CD14-positive monocyte (primary cell): ENCODE measurements at regions not wholly inside any gene's neighbourhood (a gene's known extent, or its start where the extent isn't known, plus 50 kb on each side); places are given as distances from the start of the nearest gene placed in this dataset.

Source experiments
- DNase-seq, 3 donors: peaks; one replicate each; pipeline ENCODE4 v3.0.0-alpha.2; 2011 to 2022
- H2AFZ ChIP-seq: 2 replicates; pipeline ENCODE4 v1.6.0; 2012; ENCODE audit warnings: mild to moderate bottlenecking, low read depth, low read length, inconsistent platforms; ENCODE audit not compliant: insufficient read depth, poor library complexity, severe bottlenecking
- H3K27ac ChIP-seq, 2 donors: 1 replicate in 1 of 2; 2 replicates in 1 of 2; pipeline ENCODE4 v1.5.1; 2012 to 2013; ENCODE audit warnings: low read length in 2 of 2, control low read depth in 1 of 2, inconsistent platforms in 1 of 2, low read depth in 1 of 2, mild to moderate bottlenecking in 1 of 2
- H3K27me3 ChIP-seq, 2 donors: one replicate each; pipeline versions ENCODE4 v1.6.0 to v1.6.1; 2011 to 2013; ENCODE audit warnings: low read length in 2 of 2; ENCODE audit not compliant: control insufficient read depth in 2 of 2, insufficient read depth in 2 of 2
- H3K36me3 ChIP-seq, 2 donors: replicated peaks in 1 of 2; 1 replicate in 1 of 2; 2 replicates in 1 of 2; pipeline versions ENCODE4 v1.5.1 to v1.6.1; 2012 to 2013; ENCODE audit warnings: low read length in 2 of 2, control low read depth in 1 of 2, inconsistent platforms in 1 of 2, mild to moderate bottlenecking in 1 of 2; ENCODE audit not compliant: insufficient read depth in 2 of 2, control insufficient read depth in 1 of 2
- H3K4me1 ChIP-seq, 2 donors: 1 replicate in 1 of 2; 2 replicates in 1 of 2; pipeline versions ENCODE4 v1.5.1 to v1.6.1; 2012 to 2013; ENCODE audit warnings: low read length in 2 of 2, control low read depth in 1 of 2, inconsistent platforms in 1 of 2, mild to moderate bottlenecking in 1 of 2, moderate library complexity in 1 of 2; ENCODE audit not compliant: insufficient read depth in 2 of 2, control insufficient read depth in 1 of 2
- H3K4me2 ChIP-seq: replicated peaks from 2 replicates; pipeline ENCODE3; 2012; ENCODE audit warnings: low read length, moderate library complexity, mild to moderate bottlenecking; ENCODE audit not compliant: poor library complexity, severe bottlenecking; ENCODE audit errors: extremely low read depth
- H3K4me3 ChIP-seq, 3 experiments: fragments of 200-600 bp in 1 of 3; sonication (generic) in 1 of 3; replicated peaks in 1 of 3; 1 replicate in 2 of 3; 2 replicates in 1 of 3; pipeline ENCODE4 v1.5.1; 2011 to 2013; ENCODE audit warnings: low read length in 3 of 3, mild to moderate bottlenecking in 3 of 3, control low read depth in 2 of 3, low read depth in 2 of 3, inconsistent platforms in 1 of 3, moderate library complexity in 1 of 3
- H3K79me2 ChIP-seq: 2 replicates; pipeline ENCODE4 v1.6.0; 2012; ENCODE audit warnings: mild to moderate bottlenecking, control low read depth, inconsistent platforms, low read length, moderate library complexity; ENCODE audit not compliant: insufficient read depth
- H3K9ac ChIP-seq: 2 replicates; pipeline ENCODE4 v1.6.0; 2017; ENCODE audit warnings: low read length, mild to moderate bottlenecking; ENCODE audit not compliant: insufficient read depth, poor library complexity, severe bottlenecking
- H3K9me3 ChIP-seq, 2 donors: replicated peaks in 1 of 2; 1 replicate in 1 of 2; 2 replicates in 1 of 2; pipeline versions ENCODE4 v1.5.1 to v1.6.1; 2012 to 2013; ENCODE audit warnings: low read length in 2 of 2, control low read depth in 1 of 2; ENCODE audit not compliant: control insufficient read depth in 1 of 2, insufficient read depth in 1 of 2
- H4K20me1 ChIP-seq: 2 replicates; pipeline ENCODE4 v1.6.0; 2012; ENCODE audit warnings: mild to moderate bottlenecking, low read length, control low read depth, moderate library complexity; ENCODE audit not compliant: insufficient read depth
- H3K27ac Mint-ChIP-seq, 7 donors: one replicate each; pipeline ENCODE4 v1.8.0; 2020; ENCODE audit warnings: mild to moderate bottlenecking in 7 of 7, mixed read lengths in 7 of 7, moderate library complexity in 6 of 7, inconsistent platforms in 2 of 7
- H3K27me3 Mint-ChIP-seq, 3 donors: one replicate each; pipeline ENCODE4 v1.8.0; 2021 to 2022; ENCODE audit warnings: low read depth in 3 of 3, mild to moderate bottlenecking in 3 of 3, mixed read lengths in 3 of 3, moderate library complexity in 3 of 3, inconsistent platforms in 1 of 3
- H3K36me3 Mint-ChIP-seq, 2 donors: one replicate each; pipeline ENCODE4 v1.8.0; 2020; ENCODE audit warnings: mixed read lengths in 2 of 2, inconsistent platforms in 1 of 2, mild to moderate bottlenecking in 1 of 2
- H3K4me1 Mint-ChIP-seq: one replicate; pipeline ENCODE4 v1.8.0; 2020; ENCODE audit warnings: mild to moderate bottlenecking, mixed read lengths
- H3K4me3 Mint-ChIP-seq, 2 donors: one replicate each; pipeline ENCODE4 v1.8.0; 2020; ENCODE audit warnings: mild to moderate bottlenecking in 2 of 2, mixed read lengths in 2 of 2, moderate library complexity in 1 of 2
- H3K9me3 Mint-ChIP-seq, 7 donors: one replicate each; pipeline ENCODE4 v1.8.0; 2020 to 2022; ENCODE audit warnings: mixed read lengths in 7 of 7, mild to moderate bottlenecking in 6 of 7, moderate library complexity in 6 of 7, inconsistent platforms in 2 of 7
- WGBS: methylation state at CpG from one replicate; pipeline ENCODE4 v1.1.5; 2013; ENCODE audit warnings: missing lambda C conversion rate; ENCODE audit not compliant: insufficient coverage; 5-methylcytosine and 5-hydroxymethylcytosine counted together
- intact Hi-C, 2 donors: fragments of 100-400 bp; cut with micrococcal nuclease; formaldehyde crosslinking; loops; one replicate each; pipeline versions ENCODE4 v1.15.0 to v1.15.1; 2023
- TF ChIP-seq, protein P1 (sequence below): fragments of 200-600 bp; IDR thresholded peaks from one replicate; pipeline ENCODE4 v1.8.0; 2022; ENCODE audit warnings: antibody characterized with exemption, mild to moderate bottlenecking

GRCh38 chr14:51448831-51449670 is 202.7 kb upstream of the FRMD6 start:
- H2AFZ ChIP-seq, result no peak overlapping the region
- H3K4me3 ChIP-seq, result no peak overlapping the region
- peaks cover 0 to 2% (median 0%) of the 10 kb centered on the region in 7 donors for H3K9me3 Mint-ChIP-seq
- H3K4me3 Mint-ChIP-seq, result no peak overlapping the region
- H3K4me1 ChIP-seq, result no peaks in the 10 kb centered on the region
- no peak for DNase-seq
- peaks cover 0 to 9% (median 6%) of the 10 kb centered on the region in 3 donors for H3K27me3 Mint-ChIP-seq
- WGBS, result no CpG with 5 or more reads among the region's 2 CpGs
- no peaks in the 10 kb centered on the region for H3K79me2 ChIP-seq
- H3K4me2 ChIP-seq, result no peak overlapping the region
- TF ChIP-seq, protein P1, sequence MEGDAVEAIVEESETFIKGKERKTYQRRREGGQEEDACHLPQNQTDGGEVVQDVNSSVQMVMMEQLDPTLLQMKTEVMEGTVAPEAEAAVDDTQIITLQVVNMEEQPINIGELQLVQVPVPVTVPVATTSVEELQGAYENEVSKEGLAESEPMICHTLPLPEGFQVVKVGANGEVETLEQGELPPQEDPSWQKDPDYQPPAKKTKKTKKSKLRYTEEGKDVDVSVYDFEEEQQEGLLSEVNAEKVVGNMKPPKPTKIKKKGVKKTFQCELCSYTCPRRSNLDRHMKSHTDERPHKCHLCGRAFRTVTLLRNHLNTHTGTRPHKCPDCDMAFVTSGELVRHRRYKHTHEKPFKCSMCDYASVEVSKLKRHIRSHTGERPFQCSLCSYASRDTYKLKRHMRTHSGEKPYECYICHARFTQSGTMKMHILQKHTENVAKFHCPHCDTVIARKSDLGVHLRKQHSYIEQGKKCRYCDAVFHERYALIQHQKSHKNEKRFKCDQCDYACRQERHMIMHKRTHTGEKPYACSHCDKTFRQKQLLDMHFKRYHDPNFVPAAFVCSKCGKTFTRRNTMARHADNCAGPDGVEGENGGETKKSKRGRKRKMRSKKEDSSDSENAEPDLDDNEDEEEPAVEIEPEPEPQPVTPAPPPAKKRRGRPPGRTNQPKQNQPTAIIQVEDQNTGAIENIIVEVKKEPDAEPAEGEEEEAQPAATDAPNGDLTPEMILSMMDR, result no peak
- no peak overlapping the region for H3K27ac ChIP-seq
- no peak overlapping the region for H3K9ac ChIP-seq
- H3K36me3 ChIP-seq, result no peaks in the 10 kb centered on the region
- no peak overlapping the region for H3K27ac Mint-ChIP-seq
- no peaks in the 10 kb centered on the region for H4K20me1 ChIP-seq
- H3K36me3 Mint-ChIP-seq, result no peaks in the 10 kb centered on the region
- intact Hi-C loops, result no loop called here
- H3K4me1 Mint-ChIP-seq, result no peaks in the 10 kb centered on the region
- H3K9me3 ChIP-seq, result no peaks in the 10 kb centered on the region
- H3K27me3 ChIP-seq, result no peaks in the 10 kb centered on the region

DNA sequence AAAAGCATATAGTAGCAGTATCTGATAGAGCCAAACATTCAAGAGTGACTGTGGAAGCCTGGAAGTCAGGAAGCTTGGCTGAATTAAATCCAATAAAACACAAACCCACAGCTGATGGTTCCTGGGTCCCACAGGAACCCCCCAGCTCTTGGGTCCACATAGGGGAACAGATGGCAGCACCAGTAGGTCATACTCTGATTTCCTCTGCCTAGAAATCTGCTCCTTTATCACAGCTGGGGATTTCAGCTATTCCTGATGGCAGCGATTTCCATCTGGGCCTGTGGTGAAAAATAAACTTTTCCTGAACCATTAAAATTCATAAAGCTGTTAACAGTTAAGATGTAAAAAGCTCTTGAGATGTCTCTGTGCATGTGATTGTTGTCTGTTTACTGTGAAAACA is 202.0 kb upstream of the FRMD6 start:
- intact Hi-C loops, result no loop called here
- peaks cover 0 to 2% (median 0%) of the 10 kb centered on the region in 7 donors for H3K9me3 Mint-ChIP-seq
- H3K9ac ChIP-seq, result no peak overlapping the region
- no peaks in the 10 kb centered on the region for H3K36me3 Mint-ChIP-seq
- no peak overlapping the region for H3K4me3 ChIP-seq
- no peak overlapping the region for H3K27ac ChIP-seq
- TF ChIP-seq, protein P1, result no peak
- H3K27me3 Mint-ChIP-seq, result peaks cover 0 to 9% (median 2%) of the 10 kb centered on the region in 3 donors
- H3K36me3 ChIP-seq, result no peaks in the 10 kb centered on the region
- H3K27ac Mint-ChIP-seq, result no peak overlapping the region
- H3K4me3 Mint-ChIP-seq, result no peak overlapping the region
- no peaks in the 10 kb centered on the region for H3K4me1 Mint-ChIP-seq
- H3K27me3 ChIP-seq, result no peaks in the 10 kb centered on the region
- no peak overlapping the region for H2AFZ ChIP-seq
- no peak overlapping the region for H3K4me2 ChIP-seq
- no peaks in the 10 kb centered on the region for H3K79me2 ChIP-seq
- no CpG with 5 or more reads among the region's 1 CpG for WGBS
- no peaks in the 10 kb centered on the region for H4K20me1 ChIP-seq
- H3K9me3 ChIP-seq, result no peaks in the 10 kb centered on the region
- DNase-seq, result no peak
- no peaks in the 10 kb centered on the region for H3K4me1 ChIP-seq
